GM21737 (cell line): ENCODE measurements at regions not wholly inside any gene's neighbourhood (a gene's known extent, or its start where the extent isn't known, plus 50 kb on each side); places are given as distances from the start of the nearest gene placed in this dataset.

Experiments used
- ATAC-seq: cut with Tn5 transposase; IDR thresholded peaks from one replicate; pipeline ENCODE4 v1.9.1; 2021; ENCODE audit warnings: mild to moderate bottlenecking, moderate library complexity; ENCODE audit not compliant: unreplicated experiment

DNA sequence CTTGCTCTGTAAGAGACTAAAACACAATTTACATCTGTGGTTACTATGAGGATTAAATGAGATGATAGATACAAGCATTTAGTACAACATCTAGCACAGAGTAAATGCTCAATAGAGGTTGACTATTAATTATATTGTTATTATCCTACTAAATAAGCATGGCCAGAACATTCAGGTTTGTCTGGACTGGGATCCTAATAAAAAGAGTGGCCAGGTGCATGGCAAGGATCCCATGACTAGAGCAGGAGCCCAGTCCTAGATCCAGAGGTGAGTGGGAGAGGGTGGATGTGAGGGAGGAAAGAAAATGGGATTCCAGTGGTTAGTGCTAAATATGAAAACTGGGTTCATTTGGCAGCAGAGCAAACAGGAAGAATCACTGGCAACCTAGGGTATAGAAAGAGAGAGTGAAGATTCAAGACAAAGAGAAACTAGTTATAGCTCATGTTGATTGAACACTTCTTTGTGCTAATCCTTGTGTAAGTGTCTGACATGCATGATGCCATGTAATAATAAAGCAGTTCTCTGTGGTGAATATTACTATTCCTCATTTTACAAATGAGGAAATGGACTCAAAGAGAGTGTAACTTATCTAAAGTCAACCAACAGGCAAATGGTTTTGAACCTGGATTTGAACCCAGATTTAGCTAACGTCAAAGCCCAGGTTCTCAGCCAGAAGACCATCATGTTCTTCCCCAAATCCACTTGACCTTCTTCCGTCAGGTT is 71.1 kb upstream of the FGGY start:
- no peak for ATAC-seq

DNA sequence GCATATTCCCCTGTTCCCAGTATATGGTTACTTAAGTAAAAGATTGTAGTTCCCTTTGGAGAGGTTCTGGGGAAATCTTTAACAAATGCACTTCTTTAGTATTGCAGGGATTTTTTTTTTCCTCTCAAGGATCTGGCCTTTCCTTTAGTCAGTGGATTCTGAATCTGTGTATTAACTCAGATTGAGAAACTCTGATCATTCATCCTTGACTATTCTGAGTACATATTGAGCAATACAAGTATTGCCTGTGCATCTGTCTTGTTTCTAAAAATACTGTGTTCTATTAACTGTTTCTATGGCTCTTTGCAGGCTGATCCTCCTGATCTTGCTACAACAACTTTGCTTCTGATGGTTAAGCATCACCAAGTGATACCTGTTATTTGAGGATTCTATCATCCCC is 67.8 kb upstream of the FGGY start:
- no peak for ATAC-seq

DNA sequence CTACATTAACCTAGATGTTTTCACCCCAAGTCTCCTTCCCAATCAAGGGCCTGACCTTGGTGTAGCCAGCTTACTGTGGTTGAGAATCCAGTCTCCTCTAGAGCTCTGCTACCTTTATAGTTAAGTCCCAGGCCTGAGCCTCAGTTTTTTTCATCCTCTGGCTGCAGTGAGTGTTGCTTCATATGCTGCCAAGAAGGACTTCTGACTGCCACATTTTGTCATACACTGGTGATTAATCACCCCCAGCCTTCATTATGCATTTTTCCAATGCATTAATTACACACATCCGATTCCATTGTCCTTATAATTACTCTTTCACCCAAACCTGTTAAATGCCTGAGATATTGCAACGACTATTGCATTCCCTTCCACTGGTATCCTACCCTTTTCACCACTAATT is 66.3 kb upstream of the FGGY start:
- no peak for ATAC-seq

DNA sequence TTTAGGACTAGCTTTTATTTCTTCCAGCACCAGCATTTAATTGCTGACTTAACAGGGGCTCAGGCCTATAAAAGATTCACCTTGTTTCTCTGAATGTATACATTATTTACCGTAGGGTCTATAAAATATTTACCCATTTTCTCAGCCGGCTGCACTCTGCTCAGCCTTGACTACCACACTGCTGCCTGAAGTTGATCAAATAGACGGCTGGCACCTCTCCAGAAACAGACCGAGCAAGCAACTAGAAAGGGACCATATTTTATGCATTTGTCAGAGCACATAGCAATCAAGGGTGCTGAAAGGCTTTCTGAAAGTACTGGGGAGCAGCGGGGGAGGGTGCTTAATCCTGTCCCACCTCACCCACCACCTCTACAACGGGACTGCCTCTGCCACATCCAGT is 64.7 kb upstream of the FGGY start:
- ATAC-seq: no peak

DNA sequence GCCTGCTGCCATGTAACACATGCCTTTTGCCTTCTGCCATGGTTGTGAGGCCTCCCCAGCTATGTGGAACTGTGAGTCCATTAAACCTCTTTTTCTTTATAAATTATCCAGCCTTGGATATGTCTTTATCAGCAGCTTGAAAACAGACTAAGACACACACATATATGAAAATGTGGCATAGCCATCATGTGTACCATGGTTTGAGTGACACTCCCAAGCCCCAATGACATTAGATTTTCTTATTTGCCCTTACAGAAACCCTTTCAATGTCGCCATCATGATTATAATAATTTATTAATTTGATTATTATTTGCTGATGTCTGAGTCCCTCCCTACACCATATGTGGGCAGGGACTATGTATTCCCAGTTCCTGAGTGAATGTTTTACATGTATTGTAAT is 63.5 kb upstream of the FGGY start:
- no peak for ATAC-seq

DNA sequence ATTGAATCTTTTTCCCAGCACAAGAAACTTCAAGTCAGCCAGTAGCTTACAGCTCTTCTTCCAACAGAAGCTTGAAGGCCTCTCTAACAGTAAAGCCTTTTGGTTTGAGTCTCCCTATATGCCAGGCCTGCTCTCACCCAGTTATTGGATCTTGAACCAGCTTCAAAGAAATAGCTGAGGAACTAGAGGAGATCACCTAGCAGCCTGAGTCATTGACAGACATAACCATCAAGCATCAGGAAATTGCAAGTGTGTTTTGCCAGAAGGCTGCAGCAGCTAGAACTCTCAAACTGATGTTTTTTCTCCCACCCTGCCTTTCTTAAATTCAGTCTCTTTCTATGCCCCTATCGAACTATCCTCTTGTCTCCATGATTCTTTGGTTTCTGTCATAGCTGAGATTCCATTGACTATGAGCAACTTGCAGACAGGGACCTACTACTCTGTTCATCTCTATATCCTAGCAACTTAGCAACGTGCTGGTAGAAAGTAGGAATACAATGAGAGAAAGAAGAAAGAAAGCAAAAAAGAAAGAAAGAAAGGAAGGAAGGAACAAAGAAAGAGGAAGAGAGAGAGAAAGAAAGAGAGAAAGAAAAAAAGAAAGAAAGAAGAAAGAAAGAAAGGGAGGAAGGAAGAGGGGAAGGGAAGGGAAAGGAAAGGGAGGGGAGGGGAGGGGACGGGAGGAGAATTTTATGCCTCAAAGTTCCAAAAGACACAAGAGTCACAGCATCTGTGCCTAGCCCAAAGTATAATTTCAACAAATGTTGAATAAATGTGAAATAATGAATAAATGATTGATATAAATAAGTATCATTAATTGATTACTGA is 60.0 kb upstream of the FGGY start:
- ATAC-seq: no peak

DNA sequence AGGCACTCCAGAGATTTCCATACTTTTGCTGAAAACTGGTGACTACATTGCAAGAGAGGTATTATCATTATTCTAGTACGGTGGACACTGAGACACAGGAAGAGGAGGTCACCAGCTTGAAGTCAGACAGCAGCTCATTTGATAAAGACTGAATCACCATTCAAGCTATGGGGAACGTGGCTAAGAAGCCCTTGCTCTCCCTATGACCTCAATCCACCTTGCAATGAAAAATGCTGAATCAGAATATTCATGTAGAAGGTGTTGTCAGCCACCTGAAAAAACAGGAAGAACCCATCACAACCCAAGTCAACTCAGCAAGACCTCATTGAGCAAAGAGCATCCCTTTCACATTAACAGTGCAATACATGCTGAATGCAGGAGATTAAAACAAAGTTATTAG is 59.0 kb upstream of the FGGY start:
- ATAC-seq: no peak

DNA sequence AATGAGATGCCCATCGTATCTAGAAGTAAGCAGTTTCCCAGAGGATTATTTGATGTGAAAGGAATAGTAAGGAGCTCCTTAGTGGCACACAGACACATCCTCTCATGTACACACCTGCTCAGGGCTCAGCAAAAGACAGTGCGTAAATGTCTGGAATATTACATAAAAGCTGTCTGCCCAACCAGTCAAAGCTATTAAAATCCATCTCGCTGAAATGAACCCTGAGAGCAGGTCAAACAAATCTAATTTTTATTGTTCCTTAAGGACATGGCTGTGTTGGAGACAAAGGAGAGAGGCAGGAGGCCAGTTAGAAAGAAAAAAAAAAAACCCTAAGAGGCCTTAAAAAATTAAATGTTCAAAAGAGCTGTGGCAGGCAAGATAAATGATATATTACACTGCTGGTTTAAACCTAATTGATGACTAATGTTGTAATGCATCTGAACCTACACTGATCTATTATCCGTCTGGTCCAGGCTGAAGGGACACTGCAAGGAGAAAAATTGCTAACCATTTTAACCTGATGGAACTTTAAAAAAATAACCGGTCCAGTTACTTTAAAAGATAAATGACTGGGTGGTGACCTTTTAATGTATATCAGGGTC is 58.5 kb upstream of the FGGY start:
- ATAC-seq: no peak

DNA sequence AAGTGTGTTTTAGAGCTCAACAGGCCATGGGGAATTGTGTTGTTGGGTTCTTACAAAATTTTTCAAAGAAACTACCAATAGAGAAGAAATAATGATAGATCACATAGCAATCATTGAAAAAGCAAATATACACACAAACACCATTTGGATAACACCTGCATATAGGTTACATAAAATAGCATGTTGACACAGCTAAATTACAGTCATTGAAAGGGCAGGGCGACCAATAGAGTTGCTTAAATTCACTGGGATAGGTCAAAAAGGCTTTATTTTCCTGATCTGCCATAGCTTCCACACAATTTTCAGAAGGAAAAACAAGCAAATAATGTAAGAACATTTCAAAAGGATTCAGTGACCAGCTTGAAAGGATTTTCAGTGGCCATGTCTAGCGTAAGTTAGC is 57.9 kb upstream of the FGGY start:
- ATAC-seq: no peak

DNA sequence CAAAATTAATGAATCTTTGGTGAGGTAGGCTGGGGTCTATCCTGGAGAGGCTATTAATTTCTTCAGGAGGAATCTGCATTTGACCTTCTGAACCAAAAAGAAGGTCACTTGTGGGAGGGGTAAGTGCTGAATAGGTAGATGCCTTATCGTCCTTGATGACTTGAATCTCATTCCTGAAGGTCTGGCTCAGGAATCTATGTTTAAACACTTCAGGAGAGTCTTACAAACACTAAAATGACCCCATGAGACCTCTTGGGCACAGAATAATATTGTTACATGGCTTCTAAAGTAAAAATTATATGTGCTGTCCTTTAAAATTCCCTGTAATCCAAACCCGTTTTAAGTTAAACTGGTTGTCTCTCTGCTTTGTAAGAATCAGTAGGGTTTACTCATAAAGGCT is 55.0 kb upstream of the FGGY start:
- no peak for ATAC-seq

DNA sequence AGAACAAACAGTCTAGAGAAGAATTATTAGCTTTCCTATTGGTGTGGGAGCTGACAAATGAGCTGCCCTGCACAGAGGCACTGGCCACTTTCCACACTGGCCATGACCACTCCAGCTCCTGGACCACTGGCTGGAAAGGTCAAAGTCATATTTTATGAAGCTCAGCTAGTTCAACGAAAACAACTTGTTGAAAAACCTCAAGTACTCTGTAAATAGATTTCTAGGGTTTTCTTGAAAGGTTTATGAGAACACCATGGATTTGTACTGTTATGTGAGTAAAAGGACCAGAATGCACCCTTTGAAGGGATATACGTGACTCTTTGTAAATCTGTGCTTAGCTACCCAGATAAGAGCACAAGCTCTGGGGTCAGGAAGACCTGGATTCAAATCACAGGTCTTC is 54.5 kb upstream of the FGGY start:
- no peak for ATAC-seq

DNA sequence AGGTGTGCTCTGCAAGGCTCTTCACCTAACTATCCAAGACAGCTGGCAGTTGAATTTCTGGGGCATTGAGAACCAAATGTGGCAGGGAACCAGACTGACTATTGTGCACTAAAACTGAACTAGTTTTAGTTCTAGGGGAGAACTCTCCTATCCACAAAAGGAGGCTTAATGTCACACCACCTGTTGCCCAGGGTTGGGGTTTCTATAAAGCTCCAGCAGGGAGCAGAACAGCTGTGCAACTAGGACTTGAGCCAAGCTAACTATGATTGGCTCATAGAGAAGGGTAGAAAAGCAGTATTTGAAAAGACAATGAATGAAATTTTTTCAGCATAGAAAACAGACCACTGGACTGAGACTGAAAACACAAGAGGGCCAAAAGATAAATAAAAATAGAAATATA is 53.3 kb upstream of the FGGY start:
- ATAC-seq: no peak

DNA sequence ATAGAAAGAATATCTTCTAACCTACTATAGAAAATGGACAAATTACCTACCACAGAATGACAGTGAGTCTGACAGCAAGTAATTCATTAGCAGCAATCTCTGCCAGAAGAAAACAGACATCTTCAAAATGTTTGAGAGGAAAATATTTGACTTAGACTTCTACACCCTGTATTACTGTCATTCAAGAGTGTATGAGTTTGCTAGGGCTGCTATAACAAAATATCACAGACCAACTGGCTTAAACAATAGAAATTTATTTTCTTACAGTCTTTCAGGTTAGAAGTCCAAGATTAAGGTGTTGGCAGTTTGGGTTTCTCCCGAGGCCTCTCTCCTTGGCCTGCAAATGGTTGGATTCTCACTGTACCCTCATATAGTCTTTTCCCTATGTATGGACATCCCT is 52.9 kb upstream of the FGGY start:
- no peak for ATAC-seq

DNA sequence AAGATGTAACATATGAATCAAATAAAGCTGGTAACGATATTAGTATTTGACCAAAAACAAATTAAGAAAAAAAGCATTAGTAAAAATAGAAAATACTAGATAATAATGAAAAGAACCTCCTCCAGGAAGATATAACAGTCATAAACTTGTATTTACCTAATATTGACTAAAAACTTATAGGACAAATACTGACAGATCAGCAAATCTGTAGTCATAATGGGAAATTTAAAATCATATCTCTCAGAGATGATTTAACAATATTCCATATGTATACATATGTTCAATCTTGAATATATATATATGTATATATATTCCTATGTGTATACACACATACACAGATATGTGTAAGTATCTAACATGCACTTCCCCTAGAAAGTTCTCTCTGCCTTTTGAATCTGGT is 52.0 kb upstream of the FGGY start:
- no peak for ATAC-seq
